IMR-90 (cell line): ENCODE measurements at regions not wholly inside any gene's neighbourhood (a gene's known extent, or its start where the extent isn't known, plus 50 kb on each side); places are given as distances from the start of the nearest gene placed in this dataset.

Experiments used
- ATAC-seq: fragments of 200-7000 bp; cut with Tn5 transposase; 2 replicates; pipeline ENCODE4 v1.9.1; 2020; ENCODE audit warnings: low read depth, mild to moderate bottlenecking, moderate library complexity
- BruUV-seq: library from RNA; stranded (reverse); fragments of 400-500 nt; replicated peaks from 2 replicates; lab custom pipeline; 2021; lab: Mats Ljungman, UMichigan
- CTCF ChIA-PET: fragments of 300-600 bp; formaldehyde crosslinking; extraction: SDS; loops from one replicate; lab custom pipeline; 2021; ENCODE audit warnings: antibody characterized with exemption; lab: Yijun Ruan, JAX
- POLR2A ChIA-PET: fragments of 300-600 bp; sonication (Branson Sonifier 250); formaldehyde crosslinking; loops from one replicate; lab custom pipeline; 2022; ENCODE audit warnings: antibody characterized with exemption; ENCODE audit not compliant: unreplicated experiment; lab: Charles Lee
- DNase-seq: peaks from one replicate; pipeline ENCODE4 v3.0.0; 2013
- H2AFZ ChIP-seq: replicated peaks from 2 replicates; pipeline ENCODE3; 2013; ENCODE audit warnings: low read length, mild to moderate bottlenecking; ENCODE audit not compliant: poor library complexity
- H2AK5ac ChIP-seq: 2 replicates; pipeline ENCODE4 v1.6.1; 2013; ENCODE audit warnings: low read depth, low read length, inconsistent platforms
- H2AK9ac ChIP-seq: replicated peaks from 2 replicates; pipeline ENCODE3; 2013; ENCODE audit warnings: mild to moderate bottlenecking, low read depth, low read length, moderate library complexity; ENCODE audit not compliant: poor library complexity
- H2BK120ac ChIP-seq: 2 replicates; pipeline ENCODE4 v1.6.1; 2013; ENCODE audit warnings: low read depth, low read length, inconsistent platforms
- H2BK15ac ChIP-seq: 3 replicates; pipeline ENCODE4 v1.6.1; 2013; ENCODE audit warnings: low read depth, low read length, inconsistent platforms
- H2BK20ac ChIP-seq: 2 replicates; pipeline ENCODE4 v1.6.1; 2013; ENCODE audit warnings: low read depth, mild to moderate bottlenecking, inconsistent platforms, low read length, moderate library complexity
- H2BK5ac ChIP-seq: 2 replicates; pipeline ENCODE4 v1.6.1; 2013; ENCODE audit warnings: mild to moderate bottlenecking, low read depth, low read length, inconsistent platforms; ENCODE audit not compliant: poor library complexity, severe bottlenecking
- H3K14ac ChIP-seq: replicated peaks from 2 replicates; pipeline ENCODE4 v1.6.1; 2013; ENCODE audit warnings: low read depth, low read length, inconsistent platforms
- H3K18ac ChIP-seq: 2 replicates; pipeline ENCODE4 v1.6.1; 2013; ENCODE audit warnings: low read depth, low read length, control low read depth
- H3K23ac ChIP-seq: 2 replicates; pipeline ENCODE4 v1.6.1; 2013; ENCODE audit warnings: low read depth, low read length, inconsistent platforms
- H3K27ac ChIP-seq: 2 replicates; pipeline ENCODE4 v1.5.1; 2013; ENCODE audit warnings: mild to moderate bottlenecking, control low read depth, low read length; ENCODE audit not compliant: insufficient read depth
- H3K27me3 ChIP-seq: 2 replicates; pipeline ENCODE4 v1.6.1; 2013; ENCODE audit warnings: low read length; ENCODE audit not compliant: control insufficient read depth, insufficient read depth
- H3K36me3 ChIP-seq: 2 replicates; pipeline ENCODE4 v1.6.1; 2013; ENCODE audit warnings: low read length, mixed read lengths; ENCODE audit not compliant: control insufficient read depth, insufficient read depth
- H3K4ac ChIP-seq: 2 replicates; pipeline ENCODE4 v1.6.1; 2013; ENCODE audit warnings: low read depth, low read length, inconsistent platforms
- H3K4me1 ChIP-seq: 2 replicates; pipeline ENCODE4 v1.6.1; 2013; ENCODE audit warnings: low read length, mixed read lengths; ENCODE audit not compliant: control insufficient read depth, insufficient read depth
- H3K4me2 ChIP-seq: 2 replicates; pipeline ENCODE4 v1.6.1; 2013; ENCODE audit warnings: low read depth, mild to moderate bottlenecking, control low read depth, low read length, moderate library complexity
- H3K4me3 ChIP-seq: 2 replicates; pipeline ENCODE4 v1.5.1; 2013; ENCODE audit warnings: low read depth, mild to moderate bottlenecking, control low read depth, low read length, moderate library complexity; ENCODE audit not compliant: insufficient read depth
- H3K56ac ChIP-seq: 2 replicates; pipeline ENCODE4 v1.6.1; 2013; ENCODE audit warnings: low read length, inconsistent platforms; ENCODE audit not compliant: insufficient read depth; ENCODE audit errors: extremely low read depth
- H3K79me1 ChIP-seq, 2 experiments: 2 replicates each; pipeline ENCODE4 v1.6.1; 2013; ENCODE audit warnings: low read length in 2 of 2, inconsistent platforms in 1 of 2, low read depth in 1 of 2
- H3K9ac ChIP-seq: 2 replicates; pipeline ENCODE4 v1.6.1; 2013; ENCODE audit warnings: low read depth, low read length, control low read depth
- H3K9me1 ChIP-seq: 2 replicates; pipeline ENCODE4 v1.6.1; 2013; ENCODE audit warnings: low read length, inconsistent platforms; ENCODE audit not compliant: insufficient read depth
- H3K9me3 ChIP-seq: 2 replicates; pipeline ENCODE4 v1.6.1; 2013; ENCODE audit warnings: low read length; ENCODE audit not compliant: control insufficient read depth, insufficient read depth
- H4K20me1 ChIP-seq: 2 replicates; pipeline ENCODE4 v1.6.1; 2013; ENCODE audit warnings: low read length, inconsistent platforms; ENCODE audit not compliant: insufficient read depth
- H4K5ac ChIP-seq: 2 replicates; pipeline ENCODE4 v1.6.1; 2013; ENCODE audit warnings: mild to moderate bottlenecking, low read depth, low read length, control low read depth
- H4K8ac ChIP-seq, 2 experiments: 2 replicates each; pipeline ENCODE4 v1.6.1; 2013; ENCODE audit warnings: low read depth in 2 of 2, low read length in 2 of 2, control low read depth in 1 of 2, inconsistent platforms in 1 of 2
- H4K91ac ChIP-seq: 2 replicates; pipeline ENCODE4 v1.6.1; 2013; ENCODE audit warnings: low read depth, low read length, inconsistent platforms; ENCODE audit not compliant: insufficient read depth
- RAD21 ChIP-seq: IDR thresholded peaks from 2 replicates; pipeline ENCODE4 v1.6.1; 2012; ENCODE audit warnings: low read length, improper control_type of control experiment
- RCOR1 ChIP-seq: IDR thresholded peaks from 2 replicates; pipeline ENCODE4 v1.6.1; 2012; ENCODE audit warnings: mild to moderate bottlenecking, low read length, improper control_type of control experiment; ENCODE audit not compliant: insufficient replicate concordance
- WGBS, 2 experiments: methylation state at CpG; one replicate each; pipeline versions ENCODE4 v1.1.5 to v1.1.7; 2013; ENCODE audit warnings: missing lambda C conversion rate in 2 of 2; ENCODE audit not compliant: insufficient read length in 1 of 2; ENCODE audit errors: extremely low coverage in 2 of 2; 5-methylcytosine and 5-hydroxymethylcytosine counted together
- dilution Hi-C: fragments of 300-500 bp; cut with HindIII; formaldehyde crosslinking; loops from one replicate; pipeline ENCODE4 v1.14.3; 2018; ENCODE audit warnings: low sequenced_read_pairs; ENCODE audit not compliant: unreplicated experiment
- in situ Hi-C: fragments of 300-500 bp; cut with MboI; formaldehyde crosslinking; loops from 3 replicates; pipeline ENCODE4 v1.14.3; 2019; ENCODE audit warnings: low sequenced_read_pairs, inconsistent platforms, mixed read lengths
- intact Hi-C: fragments of 100-400 bp; cut with micrococcal nuclease; formaldehyde crosslinking; loops from 2 replicates; pipeline ENCODE4 v1.10.0; 2022
- TF ChIP-seq, protein P1 (sequence below): conservative IDR thresholded peaks from 2 replicates; pipeline ENCODE4 v1.5.1; 2012; ENCODE audit warnings: mild to moderate bottlenecking, low read depth, low read length, improper control_type of control experiment

DNA sequence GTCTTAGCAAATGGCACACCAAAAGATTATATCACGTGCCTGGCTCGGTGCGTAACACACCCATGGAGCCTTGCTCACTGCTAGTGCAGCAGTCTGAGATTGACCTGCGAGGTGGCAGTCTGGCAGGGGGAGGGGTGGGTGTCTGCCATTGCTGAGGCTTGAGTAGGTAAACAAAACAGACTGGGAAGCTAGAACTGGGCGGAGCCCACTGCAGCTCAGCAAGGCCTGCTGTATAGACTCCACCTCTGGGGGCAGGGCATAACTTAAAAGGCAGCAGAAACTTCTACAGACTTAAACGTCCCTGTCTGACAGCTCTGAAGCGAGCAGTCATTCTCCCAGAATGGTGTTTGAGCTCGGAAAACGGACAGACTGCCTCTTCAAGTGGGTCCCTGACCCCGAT, 55.9 kb upstream of the FSHR start:
- H3K18ac ChIP-seq = no peak overlapping the region
- no peaks in the 10 kb centered on the region for H3K9me3 ChIP-seq
- intact Hi-C loops = no loop called here
- no peak overlapping the region for H3K56ac ChIP-seq
- H3K79me1 ChIP-seq = no peaks in the 10 kb centered on the region
- 82% methylated on average over 4 of the region's 10 CpGs; no CpG with 5 or more reads in 1 of the 2 experiments for WGBS, 2 experiments
- H3K27me3 ChIP-seq = no peaks in the 10 kb centered on the region
- H3K36me3 ChIP-seq = no peaks in the 10 kb centered on the region
- H3K4me2 ChIP-seq = no peak overlapping the region
- dilution Hi-C loops = no loop called here
- H3K23ac ChIP-seq = no peak overlapping the region
- no peak overlapping the region for H2AFZ ChIP-seq
- no peak overlapping the region for H2BK15ac ChIP-seq
- POLR2A ChIA-PET = no interaction called here
- H2BK120ac ChIP-seq = no peak overlapping the region
- in situ Hi-C loops = no loop called here
- H4K5ac ChIP-seq = no peak overlapping the region
- no peak overlapping the region for H3K4me3 ChIP-seq
- no peak overlapping the region for H3K9ac ChIP-seq
- no peak overlapping the region for H2BK5ac ChIP-seq
- TF ChIP-seq RCOR1 = no peak
- TF ChIP-seq, protein P1, sequence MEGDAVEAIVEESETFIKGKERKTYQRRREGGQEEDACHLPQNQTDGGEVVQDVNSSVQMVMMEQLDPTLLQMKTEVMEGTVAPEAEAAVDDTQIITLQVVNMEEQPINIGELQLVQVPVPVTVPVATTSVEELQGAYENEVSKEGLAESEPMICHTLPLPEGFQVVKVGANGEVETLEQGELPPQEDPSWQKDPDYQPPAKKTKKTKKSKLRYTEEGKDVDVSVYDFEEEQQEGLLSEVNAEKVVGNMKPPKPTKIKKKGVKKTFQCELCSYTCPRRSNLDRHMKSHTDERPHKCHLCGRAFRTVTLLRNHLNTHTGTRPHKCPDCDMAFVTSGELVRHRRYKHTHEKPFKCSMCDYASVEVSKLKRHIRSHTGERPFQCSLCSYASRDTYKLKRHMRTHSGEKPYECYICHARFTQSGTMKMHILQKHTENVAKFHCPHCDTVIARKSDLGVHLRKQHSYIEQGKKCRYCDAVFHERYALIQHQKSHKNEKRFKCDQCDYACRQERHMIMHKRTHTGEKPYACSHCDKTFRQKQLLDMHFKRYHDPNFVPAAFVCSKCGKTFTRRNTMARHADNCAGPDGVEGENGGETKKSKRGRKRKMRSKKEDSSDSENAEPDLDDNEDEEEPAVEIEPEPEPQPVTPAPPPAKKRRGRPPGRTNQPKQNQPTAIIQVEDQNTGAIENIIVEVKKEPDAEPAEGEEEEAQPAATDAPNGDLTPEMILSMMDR = no peak
- no peak for TF ChIP-seq RAD21
- H2BK20ac ChIP-seq = no peak overlapping the region
- H3K27ac ChIP-seq = no peak overlapping the region
- no peaks in the 10 kb centered on the region for H3K9me1 ChIP-seq
- no peaks in the 10 kb centered on the region for H3K4me1 ChIP-seq
- CTCF ChIA-PET = interaction anchor here (0.6 kb wide), 1 partner anchor 792 kb away, joined by 3 read pairs; no protein-coding TSS in a partner anchor
- H3K4ac ChIP-seq = no peak overlapping the region
- no peak overlapping the region for H4K8ac ChIP-seq
- ATAC-seq (no peak), DNase-seq (no peak)
- BruUV-seq = no TSS peak
- no peaks in the 10 kb centered on the region for H4K20me1 ChIP-seq
- H2AK9ac ChIP-seq = no peak overlapping the region
- no peak overlapping the region for H3K14ac ChIP-seq
- H4K91ac ChIP-seq = no peak overlapping the region
- H2AK5ac ChIP-seq = no peak overlapping the region
